ENCODE measurements at regions not wholly inside any gene's neighbourhood (a gene's known extent, or its start where the extent isn't known, plus 50 kb on each side); places are given as distances from the start of the nearest gene placed in this dataset.
"Not testable (repeated sequence)": the region's sequence is repeated elsewhere in the genome, so short reads cannot be mapped to it uniquely, and the experiment has no call there.

DNA sequence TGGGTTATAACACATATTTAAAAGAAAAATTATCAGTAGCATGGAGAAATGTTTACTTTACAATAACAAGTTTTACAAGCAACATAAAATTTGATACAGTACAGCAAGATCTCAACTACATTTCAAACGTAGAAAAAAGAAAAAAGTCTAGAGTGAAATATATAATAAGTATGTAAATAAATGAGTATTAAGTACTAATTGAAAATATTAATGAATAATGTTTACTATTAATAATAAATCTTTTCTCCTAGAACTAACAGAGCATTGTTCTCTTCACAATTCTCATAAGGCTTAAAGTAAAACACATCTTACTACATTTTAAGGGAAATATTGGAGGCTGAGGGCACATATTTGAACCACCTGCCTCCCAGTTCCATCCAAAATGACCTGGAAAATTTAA, 72.1 kb downstream of the TMEM212 start:
- Mint-ChIP-seq H3K4me1 (no peaks in the 10 kb centered on the region), H3K9me3 (peaks cover 2% of the 10 kb centered on the region), H3K27ac (no peak overlapping the region), H3K4me3 (no peak overlapping the region), H3K36me3 (no peaks in the 10 kb centered on the region), H3K27me3 (peaks cover 2% of the 10 kb centered on the region)
- DNase-seq = no peak
- CTCF ChIA-PET = no interaction called here

GRCh38 chr3:171916888-171917287, 73.7 kb downstream of the TMEM212 start:
- Mint-ChIP-seq H3K27me3 (peaks cover 5% of the 10 kb centered on the region), H3K4me1 (no peaks in the 10 kb centered on the region), H3K36me3 (no peaks in the 10 kb centered on the region), H3K9me3 (peaks cover 2% of the 10 kb centered on the region), H3K4me3 (no peak overlapping the region), H3K27ac (no peak overlapping the region)
- no peak for DNase-seq
- CTCF ChIA-PET = no interaction called here

- H3K27ac Mint-ChIP-seq, H3K27me3 Mint-ChIP-seq, H3K4me1 Mint-ChIP-seq, H3K9me3 Mint-ChIP-seq, H3K36me3 Mint-ChIP-seq, DNase-seq, CTCF ChIA-PET, H3K4me3 Mint-ChIP-seq: not testable (repeated sequence)
These were observed 79.5 kb downstream of the TMEM212 start for GRCh38 chr3:171922629-171923028.

- H3K27me3 Mint-ChIP-seq, H3K4me1 Mint-ChIP-seq, H3K36me3 Mint-ChIP-seq, DNase-seq, H3K9me3 Mint-ChIP-seq, H3K4me3 Mint-ChIP-seq, H3K27ac Mint-ChIP-seq: not testable (repeated sequence)
- CTCF ChIA-PET = interaction anchor here (0.6 kb wide), 1 partner anchor 867 kb away, joined by 3 read pairs; no protein-coding TSS in a partner anchor
These were observed 80.5 kb downstream of the TMEM212 start for GRCh38 chr3:171923668-171924067.

DNA sequence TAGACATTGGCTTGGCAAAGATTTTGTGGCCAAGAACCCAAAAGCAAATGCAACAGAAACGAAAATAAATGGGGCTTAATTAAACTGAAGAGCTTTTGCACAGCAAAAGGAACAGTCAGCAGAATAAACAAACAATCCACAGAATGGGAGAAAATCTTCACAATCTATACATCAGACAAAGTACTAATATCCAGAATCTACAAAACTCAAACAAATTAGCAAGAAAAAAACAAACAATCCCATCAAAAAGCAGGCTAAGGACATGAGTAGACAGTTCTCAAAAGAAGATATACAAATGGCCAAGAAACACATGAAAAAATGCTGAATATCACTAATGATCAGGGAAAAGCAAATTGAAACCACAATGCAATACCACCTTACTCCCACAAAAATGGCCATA, 81.7 kb downstream of the TMEM212 start:
- H3K9me3 Mint-ChIP-seq, H3K27ac Mint-ChIP-seq, H3K36me3 Mint-ChIP-seq, H3K4me3 Mint-ChIP-seq, CTCF ChIA-PET, H3K4me1 Mint-ChIP-seq, DNase-seq, H3K27me3 Mint-ChIP-seq: not testable (repeated sequence)

DNA sequence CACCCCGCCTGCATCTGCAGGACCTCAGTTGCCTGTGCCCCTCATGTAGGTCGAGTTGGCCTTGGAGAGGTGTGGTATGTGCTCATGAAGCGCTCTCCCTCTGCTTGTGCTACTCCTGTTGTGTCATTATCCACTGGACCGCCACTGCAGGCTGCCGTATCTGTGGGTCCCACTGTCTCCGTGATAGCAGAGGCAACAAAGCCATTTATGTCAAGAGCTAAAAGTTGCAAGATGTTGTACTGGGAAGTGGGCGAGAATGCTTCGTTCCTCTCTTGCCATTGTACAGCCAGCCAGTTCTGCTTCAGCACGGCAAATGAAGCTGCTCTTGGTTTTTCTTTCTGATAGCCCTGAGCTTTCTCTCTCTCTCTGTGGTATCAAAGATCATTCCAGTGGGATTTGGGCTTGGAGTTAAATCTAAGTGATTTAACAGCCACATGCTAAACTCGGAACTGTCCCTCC, 89.0 kb downstream of the TMEM212 start:
- CTCF ChIA-PET = no interaction called here
- Mint-ChIP-seq H3K4me3 (no peak overlapping the region), H3K27me3 (peaks cover 4% of the 10 kb centered on the region), H3K9me3 (no peaks in the 10 kb centered on the region), H3K36me3 (no peaks in the 10 kb centered on the region), H3K27ac (no peak overlapping the region), H3K4me1 (no peaks in the 10 kb centered on the region)
- no peak for DNase-seq

GRCh38 chr3:171933441-171933840, 90.3 kb downstream of the TMEM212 start:
- no peaks in the 10 kb centered on the region for H3K4me1 Mint-ChIP-seq
- no peaks in the 10 kb centered on the region for H3K9me3 Mint-ChIP-seq
- no peaks in the 10 kb centered on the region for H3K36me3 Mint-ChIP-seq
- no peak overlapping the region for H3K27ac Mint-ChIP-seq
- H3K27me3 Mint-ChIP-seq = peaks cover 4% of the 10 kb centered on the region
- DNase-seq = no peak
- CTCF ChIA-PET = no interaction called here
- H3K4me3 Mint-ChIP-seq = no peak overlapping the region

DNA sequence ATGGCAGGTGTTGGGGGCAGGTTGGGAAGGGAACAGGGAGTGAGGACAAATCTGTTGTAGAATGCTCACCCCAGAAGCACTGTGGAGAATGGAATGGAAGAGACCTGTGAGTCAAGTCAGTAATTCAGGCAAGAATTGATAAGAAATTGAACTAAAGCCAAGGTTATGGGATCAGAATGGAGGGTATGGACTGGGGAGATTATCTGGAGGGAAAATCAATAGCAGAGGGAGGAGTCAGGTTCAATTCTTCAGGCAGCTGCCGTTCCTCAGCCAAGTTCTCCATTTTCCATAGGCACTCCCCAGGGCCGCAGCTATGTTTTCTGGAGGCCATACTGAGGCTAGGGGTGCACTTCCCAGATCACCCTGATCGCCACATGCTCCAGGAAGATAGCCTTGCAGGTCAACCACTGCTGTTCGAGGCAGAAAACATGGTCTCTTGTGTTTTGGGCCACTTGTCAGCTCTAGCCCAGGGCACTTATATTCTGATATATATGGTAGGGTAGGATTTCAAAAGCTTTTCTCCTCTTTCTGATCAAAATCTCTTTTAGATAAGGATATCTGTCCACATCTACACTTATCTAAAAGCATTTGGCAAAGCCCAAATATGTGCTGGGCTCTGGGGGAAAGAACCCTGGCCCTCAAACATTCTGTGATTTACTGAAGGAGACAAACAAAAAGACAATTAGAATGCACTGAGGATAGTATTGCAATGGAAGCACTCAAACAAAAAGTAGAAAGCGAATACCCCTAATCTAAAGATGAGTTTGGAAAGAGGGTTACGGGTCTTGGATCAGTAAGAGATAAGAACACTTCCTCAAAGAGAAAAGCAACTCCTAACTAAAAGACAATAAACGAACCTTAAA, 92.3 kb downstream of the TMEM212 start:
- Mint-ChIP-seq H3K27ac (no peak overlapping the region), H3K27me3 (peaks cover 9% of the 10 kb centered on the region), H3K9me3 (no peaks in the 10 kb centered on the region), H3K36me3 (no peaks in the 10 kb centered on the region), H3K4me1 (no peaks in the 10 kb centered on the region), H3K4me3 (no peak overlapping the region)
- CTCF ChIA-PET = no interaction called here
- no peak for DNase-seq

DNA sequence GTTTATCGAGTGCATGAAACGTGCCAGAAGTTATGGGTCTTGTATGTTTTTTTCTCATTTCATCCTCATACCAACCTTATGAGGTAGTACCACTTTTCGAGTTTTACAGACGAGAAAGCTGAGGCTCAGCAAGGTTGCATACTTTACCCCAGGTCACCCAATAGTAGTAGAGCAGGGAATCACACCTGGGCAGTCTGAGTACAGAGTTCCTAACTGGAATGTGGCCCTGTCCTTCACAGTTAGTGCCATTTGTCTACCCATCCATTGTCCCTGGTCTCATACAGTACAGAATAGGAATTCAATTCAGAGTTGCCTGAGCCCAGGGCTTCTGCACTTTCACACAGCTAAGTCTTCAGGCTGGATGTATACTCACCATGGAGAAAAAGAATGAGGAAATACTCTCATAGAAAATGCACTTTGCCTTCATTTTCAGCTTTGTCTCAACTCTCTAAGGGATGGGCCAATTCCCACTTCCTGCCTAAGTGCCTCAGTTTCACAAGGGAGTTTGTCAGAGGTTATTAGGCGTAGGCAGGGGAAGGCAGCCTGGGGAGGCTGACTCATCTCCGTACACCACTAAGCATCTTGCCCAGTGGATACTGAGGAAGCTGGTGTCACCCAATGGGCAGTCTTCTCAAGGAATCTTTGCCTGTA, 93.2 kb downstream of the TMEM212 start:
- H3K36me3 Mint-ChIP-seq = no peaks in the 10 kb centered on the region
- H3K27me3 Mint-ChIP-seq = peaks cover 9% of the 10 kb centered on the region
- CTCF ChIA-PET = no interaction called here
- H3K27ac Mint-ChIP-seq = no peak overlapping the region
- H3K9me3 Mint-ChIP-seq = no peaks in the 10 kb centered on the region
- H3K4me3 Mint-ChIP-seq = no peak overlapping the region
- H3K4me1 Mint-ChIP-seq = no peaks in the 10 kb centered on the region
- no peak for DNase-seq

- CTCF ChIA-PET = no interaction called here
- no peak overlapping the region for H3K27ac Mint-ChIP-seq
- DNase-seq = no peak
- no peaks in the 10 kb centered on the region for H3K36me3 Mint-ChIP-seq
- no peaks in the 10 kb centered on the region for H3K4me1 Mint-ChIP-seq
- H3K9me3 Mint-ChIP-seq = no peaks in the 10 kb centered on the region
- H3K4me3 Mint-ChIP-seq = no peak overlapping the region
- peaks cover 5% of the 10 kb centered on the region for H3K27me3 Mint-ChIP-seq
These were observed 96.4 kb downstream of the TMEM212 start for GRCh38 chr3:171939578-171939977.

DNA sequence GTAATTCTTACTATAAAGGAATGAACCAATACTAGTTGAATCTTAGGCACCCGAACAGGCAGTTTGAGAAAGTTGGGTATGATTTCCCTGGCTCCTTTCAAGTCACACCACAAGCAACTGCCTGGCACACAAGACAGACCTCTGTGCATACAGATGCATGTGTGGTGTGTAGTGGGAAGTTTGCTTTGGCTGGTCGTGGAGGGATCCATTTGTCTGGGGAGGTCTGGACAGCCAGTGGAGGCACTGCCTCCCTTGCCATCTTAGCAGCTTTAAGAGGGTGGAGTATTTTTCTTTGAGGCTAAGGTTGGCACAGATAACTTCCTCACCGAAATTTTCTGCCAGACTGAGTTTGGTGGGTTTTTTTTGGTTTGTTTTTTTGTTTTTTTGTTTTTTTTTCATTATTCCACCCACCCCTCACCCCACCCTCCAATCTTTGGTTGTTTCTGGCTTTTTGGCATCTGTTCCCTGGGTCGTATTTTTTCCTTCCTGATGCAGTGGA, 97.1 kb downstream of the TMEM212 start:
- H3K36me3 Mint-ChIP-seq = no peaks in the 10 kb centered on the region
- H3K9me3 Mint-ChIP-seq = no peaks in the 10 kb centered on the region
- CTCF ChIA-PET = no interaction called here
- no peaks in the 10 kb centered on the region for H3K4me1 Mint-ChIP-seq
- H3K27ac Mint-ChIP-seq = no peak overlapping the region
- DNase-seq = no peak
- peaks cover 5% of the 10 kb centered on the region for H3K27me3 Mint-ChIP-seq
- H3K4me3 Mint-ChIP-seq = no peak overlapping the region

DNA sequence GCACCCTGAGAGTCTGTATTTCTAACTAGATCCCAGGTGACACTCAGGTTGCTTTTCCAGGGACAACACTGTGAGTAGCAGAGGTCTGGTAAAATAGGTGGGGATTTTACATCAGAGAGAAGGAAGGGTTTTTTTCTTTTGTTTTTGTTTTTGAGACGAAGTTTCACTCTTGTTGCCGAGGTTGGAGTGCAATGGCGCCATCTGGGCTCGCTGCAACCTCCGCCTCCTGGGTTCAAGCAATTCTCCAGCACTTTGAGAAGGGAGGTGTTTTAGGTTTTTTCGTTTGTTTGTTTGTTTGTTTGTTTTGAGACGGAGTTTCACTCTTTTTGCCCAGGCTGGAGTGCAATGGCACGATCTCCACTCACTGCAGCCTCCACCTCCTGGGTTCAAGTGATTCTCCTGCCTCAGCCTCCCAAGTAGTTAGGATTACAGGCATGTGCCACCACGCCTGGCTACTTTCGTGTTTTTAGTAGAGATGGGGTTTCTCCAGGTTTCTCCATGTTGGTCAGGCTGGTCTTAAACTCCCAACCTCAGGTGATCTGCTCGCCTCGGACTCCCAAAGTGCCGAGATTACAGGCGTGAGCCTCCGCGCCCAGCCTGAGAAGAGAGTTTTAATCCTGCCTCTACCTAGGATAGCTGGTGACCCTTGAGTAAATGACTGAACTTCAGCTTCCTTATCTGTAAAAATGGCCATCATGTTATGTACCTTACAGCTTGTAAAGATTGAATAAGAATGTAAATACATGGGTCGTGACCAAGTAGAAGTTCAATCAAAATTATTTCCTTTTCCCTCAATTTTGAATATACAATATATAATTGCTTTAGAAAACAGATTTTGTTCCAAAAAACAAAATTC, 95.9 kb upstream of the FNDC3B start:
- Mint-ChIP-seq H3K36me3 (no peaks in the 10 kb centered on the region), H3K4me3 (no peak overlapping the region), H3K4me1 (no peaks in the 10 kb centered on the region), H3K9me3 (no peaks in the 10 kb centered on the region), H3K27me3 (peaks cover 5% of the 10 kb centered on the region), H3K27ac (no peak overlapping the region)
- CTCF ChIA-PET = no interaction called here
- no peak for DNase-seq

GRCh38 chr3:171944118-171945016, 95.0 kb upstream of the FNDC3B start:
- DNase-seq = no peak
- Mint-ChIP-seq H3K4me3 (no peak overlapping the region), H3K4me1 (no peaks in the 10 kb centered on the region), H3K27me3 (peaks cover 5% of the 10 kb centered on the region), H3K27ac (no peak overlapping the region), H3K9me3 (no peaks in the 10 kb centered on the region), H3K36me3 (no peaks in the 10 kb centered on the region)
- CTCF ChIA-PET = no interaction called here

DNA sequence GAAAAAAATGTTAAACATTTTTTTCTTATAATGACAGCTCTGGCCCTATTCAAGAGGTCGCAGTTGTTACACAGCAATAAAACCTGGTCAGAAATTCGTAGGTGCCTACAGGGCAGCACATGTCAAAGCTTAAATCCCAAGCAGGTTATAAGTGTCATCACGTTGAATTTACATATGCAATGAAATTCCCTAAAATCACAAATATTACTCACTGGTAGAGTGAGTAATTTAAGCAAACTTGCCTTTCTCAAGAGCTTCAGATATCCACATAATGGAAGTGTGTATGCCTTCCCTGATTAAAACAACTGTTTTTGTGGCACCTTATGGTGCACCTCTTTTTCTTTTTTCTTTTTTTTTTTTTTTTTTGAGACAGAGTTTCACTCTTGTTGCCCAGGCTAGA, 90.7 kb upstream of the FNDC3B start:
- H3K4me1 Mint-ChIP-seq = no peaks in the 10 kb centered on the region
- H3K36me3 Mint-ChIP-seq = no peaks in the 10 kb centered on the region
- CTCF ChIA-PET = no interaction called here
- DNase-seq = no peak
- H3K4me3 Mint-ChIP-seq = no peak overlapping the region
- peaks cover 5% of the 10 kb centered on the region for H3K27me3 Mint-ChIP-seq
- no peak overlapping the region for H3K27ac Mint-ChIP-seq
- no peaks in the 10 kb centered on the region for H3K9me3 Mint-ChIP-seq
